ENCODE measurements at regions not wholly inside any gene's neighbourhood (a gene's known extent, or its start where the extent isn't known, plus 50 kb on each side); places are given as distances from the start of the nearest gene placed in this dataset.
"Not testable (repeated sequence)": the region's sequence is repeated elsewhere in the genome, so short reads cannot be mapped to it uniquely, and the experiment has no call there.

DNA sequence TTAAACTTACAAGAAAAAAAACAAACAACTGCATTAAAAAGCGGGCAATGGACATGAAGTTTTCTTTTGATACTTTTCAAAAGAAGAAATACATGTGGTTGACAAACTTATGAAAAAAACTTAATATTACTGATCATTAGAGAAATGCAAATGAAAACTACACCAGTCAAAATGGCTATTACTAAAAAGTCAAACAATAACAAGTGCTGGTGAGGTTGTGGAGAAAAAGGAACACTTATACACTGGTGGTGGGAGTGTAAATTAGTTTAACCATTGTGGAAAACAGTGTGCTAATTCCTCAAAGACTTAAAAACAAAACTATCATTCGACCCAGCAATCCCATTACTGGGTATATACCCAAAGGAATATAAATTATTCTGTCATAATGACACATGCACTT, 311.6 kb downstream of the ISL1 start:
- Histone ChIP-seq H3K9me3 (ENCODE audit: insufficient read depth, low read depth, low read length) (peaks cover 12% of the 10 kb centered on the region), H3K4me1 (ENCODE audit: insufficient read depth, low read length, poor library complexity, severe bottlenecking) (no peaks in the 10 kb centered on the region), H3K27me3 (ENCODE audit: insufficient read depth, low read length, poor library complexity, severe bottlenecking) (no peaks in the 10 kb centered on the region), H3F3A (ENCODE audit: low read depth) (no peaks in the 10 kb centered on the region), H3K4me3 (ENCODE audit: low read length, poor library complexity, severe bottlenecking) (no peak overlapping the region), H3K4me2 (ENCODE audit: low read depth, low read length, poor library complexity, severe bottlenecking) (no peak overlapping the region), H3K36me3 (ENCODE audit: insufficient read depth, low read length) (no peaks in the 10 kb centered on the region), H4K20me1 (ENCODE audit: insufficient read depth, low read length, poor library complexity, severe bottlenecking) (no peaks in the 10 kb centered on the region), H3K79me2 (ENCODE audit: insufficient read depth, low read length) (no peaks in the 10 kb centered on the region), H2AFZ (ENCODE audit: low read length) (no peak overlapping the region), H3K9me2 (replicated peaks; ENCODE audit: low read depth, low read length) (no peaks in the 10 kb centered on the region), H3K9ac (ENCODE audit: low read depth, low read length, poor library complexity, severe bottlenecking) (no peak overlapping the region)
- TF ChIP-seq, protein P1, sequence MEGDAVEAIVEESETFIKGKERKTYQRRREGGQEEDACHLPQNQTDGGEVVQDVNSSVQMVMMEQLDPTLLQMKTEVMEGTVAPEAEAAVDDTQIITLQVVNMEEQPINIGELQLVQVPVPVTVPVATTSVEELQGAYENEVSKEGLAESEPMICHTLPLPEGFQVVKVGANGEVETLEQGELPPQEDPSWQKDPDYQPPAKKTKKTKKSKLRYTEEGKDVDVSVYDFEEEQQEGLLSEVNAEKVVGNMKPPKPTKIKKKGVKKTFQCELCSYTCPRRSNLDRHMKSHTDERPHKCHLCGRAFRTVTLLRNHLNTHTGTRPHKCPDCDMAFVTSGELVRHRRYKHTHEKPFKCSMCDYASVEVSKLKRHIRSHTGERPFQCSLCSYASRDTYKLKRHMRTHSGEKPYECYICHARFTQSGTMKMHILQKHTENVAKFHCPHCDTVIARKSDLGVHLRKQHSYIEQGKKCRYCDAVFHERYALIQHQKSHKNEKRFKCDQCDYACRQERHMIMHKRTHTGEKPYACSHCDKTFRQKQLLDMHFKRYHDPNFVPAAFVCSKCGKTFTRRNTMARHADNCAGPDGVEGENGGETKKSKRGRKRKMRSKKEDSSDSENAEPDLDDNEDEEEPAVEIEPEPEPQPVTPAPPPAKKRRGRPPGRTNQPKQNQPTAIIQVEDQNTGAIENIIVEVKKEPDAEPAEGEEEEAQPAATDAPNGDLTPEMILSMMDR (conservative IDR thresholded peaks at IDR 0.05; ENCODE audit: low read length): no peak
- no peak for TF ChIP-seq EZH2phosphoT487 (IDR thresholded peaks at IDR 0.05; ENCODE audit: borderline replicate concordance)

DNA sequence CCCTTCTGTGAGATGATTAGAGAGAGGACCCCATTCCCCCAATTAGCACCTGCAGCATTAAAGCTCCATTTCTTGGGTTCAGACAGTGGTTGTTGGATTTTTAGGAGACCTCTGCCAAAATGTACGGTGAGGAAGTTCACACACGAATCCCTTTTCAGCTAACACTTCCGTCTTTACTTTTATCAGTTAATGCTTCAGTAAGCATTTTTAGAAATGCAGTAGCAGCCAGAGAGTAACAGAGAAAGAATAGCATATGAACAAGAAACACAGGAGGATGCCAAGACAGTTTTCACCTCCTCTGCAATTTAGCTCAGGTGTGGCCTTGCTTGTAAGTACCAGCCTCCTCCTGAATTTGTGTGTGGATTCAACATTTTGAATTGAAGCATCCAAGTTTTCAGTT, 312.9 kb downstream of the ISL1 start:
- H2AFZ ChIP-seq (ENCODE audit: low read length): 0 out of 2 replicates have a peak overlapping the region, but pooled peaks have one; percentile 8
- peaks cover 18% of the 10 kb centered on the region for H3K9me3 ChIP-seq (ENCODE audit: insufficient read depth, low read depth, low read length)
- H3K4me1 ChIP-seq (ENCODE audit: insufficient read depth, low read length, poor library complexity, severe bottlenecking): peaks cover 9% of the 10 kb centered on the region
- no peaks in the 10 kb centered on the region for H3K36me3 ChIP-seq (ENCODE audit: insufficient read depth, low read length)
- H3K4me3 ChIP-seq (ENCODE audit: low read length, poor library complexity, severe bottlenecking): no peak overlapping the region
- H3K79me2 ChIP-seq (ENCODE audit: insufficient read depth, low read length): no peaks in the 10 kb centered on the region
- no peak overlapping the region for H3K9ac ChIP-seq (ENCODE audit: low read depth, low read length, poor library complexity, severe bottlenecking)
- H3K4me2 ChIP-seq (ENCODE audit: low read depth, low read length, poor library complexity, severe bottlenecking): no peak overlapping the region
- no peaks in the 10 kb centered on the region for H4K20me1 ChIP-seq (ENCODE audit: insufficient read depth, low read length, poor library complexity, severe bottlenecking)
- no peaks in the 10 kb centered on the region for H3K9me2 ChIP-seq (replicated peaks; ENCODE audit: low read depth, low read length)
- TF ChIP-seq EZH2phosphoT487 (IDR thresholded peaks at IDR 0.05; ENCODE audit: borderline replicate concordance): no peak
- TF ChIP-seq, protein P1 (conservative IDR thresholded peaks at IDR 0.05; ENCODE audit: low read length): no peak
- H3F3A ChIP-seq (ENCODE audit: low read depth): no peaks in the 10 kb centered on the region
- no peaks in the 10 kb centered on the region for H3K27me3 ChIP-seq (ENCODE audit: insufficient read depth, low read length, poor library complexity, severe bottlenecking)

DNA sequence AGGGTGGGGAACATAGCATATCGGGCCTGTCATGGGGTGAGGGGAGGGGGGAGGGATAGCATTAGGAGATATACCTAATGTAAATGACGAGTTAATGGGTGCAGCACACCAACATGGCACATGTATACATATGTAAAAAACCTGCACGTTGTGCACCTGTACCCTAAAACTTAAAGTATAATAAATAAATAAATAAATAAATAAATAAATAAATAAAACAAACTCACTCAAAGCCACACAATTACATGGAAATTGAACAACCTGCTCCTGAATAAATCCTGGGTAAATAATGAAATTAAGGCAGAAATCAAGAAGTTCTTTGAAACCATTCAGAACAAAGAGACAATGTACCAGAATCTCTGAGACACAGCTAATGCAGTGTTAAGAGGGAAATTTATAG, 318.8 kb downstream of the ISL1 start:
- not testable (repeated sequence) for H3K27me3 ChIP-seq (ENCODE audit: insufficient read depth, low read length, poor library complexity, severe bottlenecking); H3K4me3 ChIP-seq (ENCODE audit: low read length, poor library complexity, severe bottlenecking); H3F3A ChIP-seq (ENCODE audit: low read depth); H2AFZ ChIP-seq (ENCODE audit: low read length); H3K9me2 ChIP-seq (replicated peaks; ENCODE audit: low read depth, low read length); H3K79me2 ChIP-seq (ENCODE audit: insufficient read depth, low read length); H3K4me2 ChIP-seq (ENCODE audit: low read depth, low read length, poor library complexity, severe bottlenecking); H3K36me3 ChIP-seq (ENCODE audit: insufficient read depth, low read length); H3K9me3 ChIP-seq (ENCODE audit: insufficient read depth, low read depth, low read length); H4K20me1 ChIP-seq (ENCODE audit: insufficient read depth, low read length, poor library complexity, severe bottlenecking); H3K9ac ChIP-seq (ENCODE audit: low read depth, low read length, poor library complexity, severe bottlenecking)
- H3K4me1 ChIP-seq (ENCODE audit: insufficient read depth, low read length, poor library complexity, severe bottlenecking): peaks cover 28% of the 10 kb centered on the region

DNA sequence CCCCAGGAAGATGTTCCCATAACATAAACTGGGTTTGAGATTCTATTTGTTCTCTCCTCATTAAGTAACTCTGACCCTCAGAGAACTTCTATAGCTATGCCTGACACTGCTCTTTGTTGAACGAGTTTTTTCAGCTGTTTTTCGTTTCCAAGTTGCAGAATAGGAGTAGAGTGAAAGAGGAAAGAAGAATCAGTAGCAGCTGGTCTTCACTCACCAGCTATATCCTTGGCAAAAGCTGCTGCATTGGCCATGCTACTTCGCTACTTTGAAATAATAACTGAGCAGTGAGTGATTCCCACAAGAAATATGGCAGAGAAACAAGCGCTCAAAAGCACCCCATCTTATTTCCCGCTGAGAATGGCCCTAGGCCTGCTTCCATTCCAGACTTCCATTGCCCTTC, 329.0 kb downstream of the ISL1 start:
- no peak for TF ChIP-seq EZH2phosphoT487 (IDR thresholded peaks at IDR 0.05; ENCODE audit: borderline replicate concordance)
- TF ChIP-seq, protein P1 (conservative IDR thresholded peaks at IDR 0.05; ENCODE audit: low read length): no peak

DNA sequence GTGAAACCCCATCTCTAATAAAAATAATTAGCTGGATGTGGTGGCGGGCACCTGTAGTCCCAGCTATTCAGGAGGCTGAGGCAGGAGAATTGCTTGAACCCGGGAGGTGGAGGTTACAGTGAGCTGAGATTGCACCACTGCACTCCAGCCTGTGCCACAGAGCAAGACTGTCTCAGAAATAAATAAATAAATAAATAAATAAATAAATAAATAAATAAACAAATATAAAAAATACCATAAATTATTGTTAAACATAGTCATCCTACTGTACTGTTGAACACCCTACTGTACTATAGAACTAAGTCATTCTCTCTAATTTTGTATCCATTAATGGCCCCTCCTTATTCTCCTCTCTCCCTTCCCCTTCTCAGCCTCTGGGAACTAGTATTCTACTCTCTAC, 332.2 kb downstream of the ISL1 start:
- H3K9me2 ChIP-seq (replicated peaks; ENCODE audit: low read depth, low read length); H3K9ac ChIP-seq (ENCODE audit: low read depth, low read length, poor library complexity, severe bottlenecking); H3K36me3 ChIP-seq (ENCODE audit: insufficient read depth, low read length); H3K79me2 ChIP-seq (ENCODE audit: insufficient read depth, low read length); H3K27me3 ChIP-seq (ENCODE audit: insufficient read depth, low read length, poor library complexity, severe bottlenecking); H3K4me2 ChIP-seq (ENCODE audit: low read depth, low read length, poor library complexity, severe bottlenecking); H3K4me1 ChIP-seq (ENCODE audit: insufficient read depth, low read length, poor library complexity, severe bottlenecking); H3F3A ChIP-seq (ENCODE audit: low read depth); H4K20me1 ChIP-seq (ENCODE audit: insufficient read depth, low read length, poor library complexity, severe bottlenecking); H2AFZ ChIP-seq (ENCODE audit: low read length); H3K9me3 ChIP-seq (ENCODE audit: insufficient read depth, low read depth, low read length); H3K4me3 ChIP-seq (ENCODE audit: low read length, poor library complexity, severe bottlenecking): not testable (repeated sequence)

More for the DNA sequence above, 329.0 kb downstream of the ISL1 start:
- Histone ChIP-seq H3K27me3 (ENCODE audit: insufficient read depth, low read length, poor library complexity, severe bottlenecking) (no peaks in the 10 kb centered on the region), H2AFZ (ENCODE audit: low read length) (no peak overlapping the region), H3K4me1 (ENCODE audit: insufficient read depth, low read length, poor library complexity, severe bottlenecking) (no peaks in the 10 kb centered on the region), H4K20me1 (ENCODE audit: insufficient read depth, low read length, poor library complexity, severe bottlenecking) (no peaks in the 10 kb centered on the region), H3K79me2 (ENCODE audit: insufficient read depth, low read length) (no peaks in the 10 kb centered on the region), H3K9me3 (ENCODE audit: insufficient read depth, low read depth, low read length) (no peaks in the 10 kb centered on the region), H3F3A (ENCODE audit: low read depth) (no peaks in the 10 kb centered on the region), H3K9me2 (replicated peaks; ENCODE audit: low read depth, low read length) (no peaks in the 10 kb centered on the region), H3K4me2 (ENCODE audit: low read depth, low read length, poor library complexity, severe bottlenecking) (no peak overlapping the region), H3K4me3 (ENCODE audit: low read length, poor library complexity, severe bottlenecking) (no peak overlapping the region), H3K9ac (ENCODE audit: low read depth, low read length, poor library complexity, severe bottlenecking) (no peak overlapping the region), H3K36me3 (ENCODE audit: insufficient read depth, low read length) (no peaks in the 10 kb centered on the region)

Measured in Loucy (cell line).